Fibroblast of the aortic adventitia (primary cell): ENCODE measurements at regions not wholly inside any gene's neighbourhood (a gene's known extent, or its start where the extent isn't known, plus 50 kb on each side); places are given as distances from the start of the nearest gene placed in this dataset.

ENCODE experiments used
- DNase-seq: peaks from one replicate; pipeline ENCODE4 v3.0.0-alpha.2; 2010; ENCODE audit warnings: low read depth
- H3K4me3 ChIP-seq: 2 replicates; pipeline ENCODE4 v1.5.1; 2011; ENCODE audit warnings: low read depth, mild to moderate bottlenecking, control low read depth, low read length, moderate library complexity
- CTCF ChIP-seq: IDR thresholded peaks from 2 replicates; pipeline ENCODE4 v1.5.1; 2011; ENCODE audit warnings: mild to moderate bottlenecking, low read length, control low read depth, inconsistent platforms; ENCODE audit not compliant: insufficient read depth

DNA sequence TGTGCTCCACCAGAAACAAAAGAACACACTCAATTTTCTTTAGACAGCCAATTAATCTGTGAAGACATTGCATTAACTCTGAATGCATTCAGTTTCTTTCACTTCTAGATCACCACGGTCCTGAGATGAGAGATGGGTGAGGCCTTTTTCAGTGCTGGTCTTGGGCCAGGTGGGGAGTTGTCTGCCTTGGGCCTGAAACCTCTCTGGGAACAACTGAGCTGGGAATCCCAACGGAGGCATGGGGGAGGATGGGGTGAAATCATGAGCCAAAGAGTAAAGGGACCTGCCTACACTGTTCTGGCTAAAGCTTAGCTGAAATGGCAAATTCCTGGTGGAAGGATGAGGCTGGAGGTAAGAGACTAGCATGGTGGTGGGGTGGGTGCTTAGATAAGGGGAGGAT lies 353.5 kb upstream of the B3GAT1 start:
- H3K4me3 ChIP-seq: no peak overlapping the region
- DNase-seq: no peak
- TF ChIP-seq CTCF: no peak

DNA sequence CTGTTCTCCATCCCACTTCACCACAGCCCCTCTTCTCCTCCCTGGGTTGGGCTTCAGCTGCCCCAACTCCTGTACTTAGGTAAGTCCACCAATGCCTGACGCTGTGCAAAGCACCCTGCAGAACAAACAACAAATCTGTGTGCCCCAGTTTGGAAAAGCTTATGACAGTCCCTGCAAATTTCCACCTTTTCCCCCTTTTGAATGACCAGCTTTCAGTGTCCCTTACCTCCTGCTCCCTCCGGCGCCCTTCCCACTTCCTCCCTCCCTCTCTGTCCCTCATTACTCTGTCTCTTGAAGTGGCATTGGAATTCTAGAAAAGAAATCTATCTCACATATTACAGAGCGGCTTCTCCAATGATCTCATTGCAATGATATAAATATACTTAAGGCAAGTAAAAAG lies 352.9 kb upstream of the B3GAT1 start:
- no peak for DNase-seq
- no peak for TF ChIP-seq CTCF
- H3K4me3 ChIP-seq: no peak overlapping the region

DNA sequence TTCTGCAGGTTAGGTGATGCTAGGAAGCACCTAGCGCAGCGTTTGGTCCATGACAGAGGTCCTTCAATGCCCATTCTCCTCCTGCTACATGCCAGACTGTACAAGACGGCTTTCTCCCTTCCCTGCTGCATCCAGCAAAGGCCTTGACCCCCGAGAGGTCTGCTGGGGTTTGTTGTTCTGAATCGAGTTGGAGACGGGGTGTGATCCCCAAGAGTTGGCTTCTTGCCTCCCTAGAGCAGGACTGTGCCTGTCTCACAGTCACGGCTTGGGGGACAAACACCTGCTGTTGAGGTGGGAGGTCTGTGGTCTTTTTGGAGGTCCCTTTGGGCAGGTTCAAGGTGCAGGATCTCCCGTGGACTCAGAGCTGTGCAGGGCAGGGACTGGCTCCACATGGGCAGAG lies 352.3 kb upstream of the B3GAT1 start:
- no peak overlapping the region for H3K4me3 ChIP-seq
- TF ChIP-seq CTCF: no peak
- DNase-seq: no peak

GRCh38 chr11:134763030-134763388 lies 351.0 kb upstream of the B3GAT1 start:
- no peak for TF ChIP-seq CTCF

GRCh38 chr11:134762248-134763029 lies 350.4 kb upstream of the B3GAT1 start:
- DNase-seq: no peak
- no peak for TF ChIP-seq CTCF
- no peak overlapping the region for H3K4me3 ChIP-seq

More at GRCh38 chr11:134763030-134763388, 351.0 kb upstream of the B3GAT1 start:
- no peak overlapping the region for H3K4me3 ChIP-seq
- no peak for DNase-seq

DNA sequence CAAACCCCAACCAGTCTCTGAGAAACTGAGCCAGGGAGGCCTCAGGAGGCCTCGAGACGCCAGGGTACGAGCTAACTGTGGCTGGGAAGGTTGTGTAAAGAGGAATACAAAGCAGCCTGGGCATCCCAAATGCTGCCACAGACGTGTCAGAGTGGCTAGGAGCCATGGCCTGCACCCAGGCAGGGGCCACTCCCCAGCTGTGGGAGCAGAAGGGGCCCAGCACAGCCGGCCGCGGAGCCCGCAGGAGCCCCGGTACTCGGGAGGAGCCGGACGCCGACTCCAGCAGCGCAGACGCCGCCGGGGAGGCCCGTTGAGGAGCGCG lies 349.8 kb upstream of the B3GAT1 start:
- no peak for DNase-seq
- no peak for TF ChIP-seq CTCF
- no peak overlapping the region for H3K4me3 ChIP-seq

GRCh38 chr11:134761386-134761785 lies 349.3 kb upstream of the B3GAT1 start:
- DNase-seq: no peak
- no peak for TF ChIP-seq CTCF
- no peak overlapping the region for H3K4me3 ChIP-seq
